COLO668 (cell line): ENCODE measurements at regions not wholly inside any gene's neighbourhood (a gene's known extent, or its start where the extent isn't known, plus 50 kb on each side); places are given as distances from the start of the nearest gene placed in this dataset.
"Not testable (repeated sequence)": the region's sequence is repeated elsewhere in the genome, so short reads cannot be mapped to it uniquely, and the experiment has no call there.

Experiments
- DNase-seq: peaks from one replicate; lab custom pipeline; 2025; ENCODE audit not compliant: unreplicated experiment; lab: John Stamatoyannopoulos, UW

DNA sequence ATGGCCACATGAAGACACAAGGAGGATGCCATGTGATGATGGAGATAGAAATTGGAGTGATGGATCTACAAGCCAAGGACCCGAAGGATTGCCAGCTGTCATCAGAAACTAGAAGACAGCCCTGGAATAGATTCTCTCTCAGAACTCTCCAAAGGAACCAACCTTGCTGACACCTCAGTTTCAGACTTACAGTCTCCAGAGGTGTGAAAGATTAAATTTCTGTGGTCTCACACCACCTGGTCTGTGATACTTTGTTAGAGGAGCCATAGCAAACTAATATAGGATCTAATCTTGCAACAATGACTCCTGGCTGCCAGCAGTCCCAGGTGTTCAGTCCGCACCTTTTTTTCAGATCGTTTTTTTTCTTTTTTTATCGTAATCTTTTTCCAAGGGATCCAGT is 647.3 kb upstream of the GHITM start:
- no peak for DNase-seq

GRCh38 chr10:83512681-83513080 is 626.6 kb upstream of the GHITM start:
- no peak for DNase-seq

DNA sequence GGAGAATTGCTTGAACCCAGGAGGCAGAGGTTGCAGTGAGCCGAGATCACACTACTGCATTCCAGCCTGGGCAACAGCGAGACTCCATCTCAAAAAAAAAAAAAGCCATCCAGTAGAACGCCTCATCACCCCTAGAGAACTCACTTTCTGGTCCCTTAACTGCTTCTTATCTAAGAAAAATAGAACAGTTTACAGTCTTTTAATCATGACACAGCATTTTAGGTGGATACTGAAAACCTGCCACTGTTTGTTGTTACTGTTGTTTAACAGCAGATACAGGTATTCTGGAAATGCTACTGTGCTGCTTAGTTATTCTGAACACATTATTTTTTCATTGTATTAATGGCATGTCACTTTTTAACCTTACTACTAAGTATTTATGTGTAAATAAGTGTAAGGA is 624.3 kb upstream of the GHITM start:
- DNase-seq, result no peak

DNA sequence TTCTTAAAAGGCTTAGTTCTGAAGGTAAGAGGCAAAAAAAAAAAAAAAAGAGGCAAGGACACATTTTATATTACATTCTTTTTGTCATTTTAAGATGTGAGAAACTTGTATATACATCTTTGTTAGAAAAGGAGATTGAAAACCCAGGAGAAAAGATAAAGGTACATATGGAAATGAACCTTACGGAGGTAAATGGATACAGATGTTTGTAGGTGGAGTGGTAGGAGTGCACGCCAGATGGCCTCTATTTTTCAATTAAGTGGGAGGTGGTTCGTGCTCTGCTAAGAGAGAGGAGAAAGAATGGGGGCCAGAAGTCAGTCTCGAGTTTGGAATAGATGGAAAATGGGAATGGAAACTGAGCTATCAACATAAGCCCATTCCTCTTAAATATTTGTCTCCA is 622.5 kb upstream of the GHITM start:
- DNase-seq, result no peak

GRCh38 chr10:83517456-83517855 is 621.9 kb upstream of the GHITM start:
- DNase-seq, result no peak

DNA sequence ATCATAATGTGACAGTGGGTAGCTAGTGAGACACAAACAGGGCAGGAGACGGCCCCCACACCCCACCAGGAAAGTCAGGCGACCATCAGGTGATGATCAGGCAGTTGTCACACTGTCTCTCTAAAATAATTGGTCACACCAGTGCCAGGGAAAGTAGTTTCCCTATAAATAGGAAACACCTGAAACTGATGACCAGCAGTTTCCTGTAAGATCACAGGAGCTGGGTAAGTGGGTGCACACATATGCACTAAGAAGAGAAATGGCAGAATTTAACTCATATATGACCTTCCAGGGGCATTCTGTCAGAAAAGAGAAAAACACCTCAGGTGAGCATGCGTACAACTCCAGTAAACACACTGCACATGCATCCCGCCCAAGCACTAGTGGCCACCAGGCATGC is 620.5 kb upstream of the GHITM start:
- no peak for DNase-seq

DNA sequence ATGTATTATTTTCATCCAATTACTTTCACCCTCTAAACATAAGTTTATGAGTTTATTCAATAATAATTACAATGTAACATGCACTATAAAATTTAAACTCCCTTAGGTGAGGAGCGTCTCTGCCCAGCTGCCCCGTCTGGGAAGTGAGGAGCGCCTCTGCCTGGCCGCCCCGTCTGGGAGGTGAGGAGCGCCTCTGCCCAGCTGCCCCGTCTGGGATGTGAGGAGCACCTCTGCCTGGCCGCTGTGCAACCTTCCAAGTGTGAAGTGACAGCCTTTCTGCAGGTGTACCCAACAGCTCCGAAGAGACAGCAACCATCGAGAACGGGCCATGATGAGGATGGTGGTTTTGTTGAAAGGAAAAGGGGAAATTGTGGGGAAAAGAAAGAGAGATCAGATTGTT is 618.9 kb upstream of the GHITM start:
- DNase-seq, result not testable (repeated sequence)

DNA sequence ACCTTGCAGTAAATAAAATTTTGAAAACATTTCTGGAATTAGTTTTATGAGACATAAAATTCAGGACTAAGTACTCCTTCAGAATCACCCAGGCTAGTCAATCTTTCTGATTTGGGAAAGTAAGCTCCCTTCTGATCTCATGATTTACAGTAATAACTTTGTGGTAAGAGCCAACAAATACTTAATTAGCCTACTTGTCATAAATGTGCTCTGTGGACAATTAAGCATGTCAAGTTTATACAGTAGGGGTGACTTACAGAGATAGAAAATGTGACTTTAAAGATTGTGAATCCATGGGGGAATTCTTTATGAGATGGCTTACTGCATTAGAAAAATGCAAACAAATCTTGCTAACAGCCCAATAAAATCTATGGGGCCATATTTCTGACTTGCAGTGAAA is 616.9 kb upstream of the GHITM start:
- DNase-seq, result no peak

GRCh38 chr10:83522881-83523386 is 616.4 kb upstream of the GHITM start:
- DNase-seq, result no peak

DNA sequence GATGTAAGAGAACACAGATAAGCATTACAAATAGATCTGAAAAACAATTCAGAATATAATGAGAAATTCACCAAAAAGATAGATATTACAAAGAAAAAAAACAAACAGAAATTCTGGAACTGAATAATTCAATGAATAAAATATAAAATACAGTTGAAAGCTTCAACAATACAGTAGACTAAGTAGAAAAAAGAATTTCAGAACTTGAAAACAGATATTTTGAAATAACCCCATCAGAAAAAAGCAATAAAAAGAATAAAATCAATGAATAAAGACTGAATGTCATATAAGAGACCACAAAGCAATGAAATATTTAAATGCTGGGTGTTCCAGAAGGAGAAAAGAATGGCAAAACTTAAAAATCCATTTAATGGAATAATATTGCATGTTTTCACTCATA is 611.4 kb upstream of the GHITM start:
- DNase-seq, result no peak

DNA sequence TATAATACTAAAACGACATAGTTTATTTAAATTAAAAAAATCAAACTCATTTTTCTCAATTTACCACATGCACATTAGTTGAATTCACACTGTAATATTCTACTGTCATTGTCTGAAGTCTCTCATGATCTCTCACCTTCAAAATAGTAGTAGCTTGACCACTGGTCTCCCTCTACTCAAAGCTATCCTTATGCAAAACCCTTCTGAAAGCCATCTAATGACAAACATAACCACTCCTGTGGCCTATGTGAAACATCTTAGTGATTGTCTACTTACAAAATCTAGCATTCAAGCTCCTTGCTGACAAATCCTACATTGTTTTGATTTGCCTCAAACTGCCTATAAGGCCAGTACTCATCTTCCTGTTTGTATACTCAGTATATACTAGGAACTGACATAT is 606.0 kb upstream of the GHITM start:
- no peak for DNase-seq

- DNase-seq, result no peak
Measured at GRCh38 chr10:83536426-83536825, 602.9 kb upstream of the GHITM start.

GRCh38 chr10:83538047-83538446 is 601.3 kb upstream of the GHITM start:
- DNase-seq, result no peak

DNA sequence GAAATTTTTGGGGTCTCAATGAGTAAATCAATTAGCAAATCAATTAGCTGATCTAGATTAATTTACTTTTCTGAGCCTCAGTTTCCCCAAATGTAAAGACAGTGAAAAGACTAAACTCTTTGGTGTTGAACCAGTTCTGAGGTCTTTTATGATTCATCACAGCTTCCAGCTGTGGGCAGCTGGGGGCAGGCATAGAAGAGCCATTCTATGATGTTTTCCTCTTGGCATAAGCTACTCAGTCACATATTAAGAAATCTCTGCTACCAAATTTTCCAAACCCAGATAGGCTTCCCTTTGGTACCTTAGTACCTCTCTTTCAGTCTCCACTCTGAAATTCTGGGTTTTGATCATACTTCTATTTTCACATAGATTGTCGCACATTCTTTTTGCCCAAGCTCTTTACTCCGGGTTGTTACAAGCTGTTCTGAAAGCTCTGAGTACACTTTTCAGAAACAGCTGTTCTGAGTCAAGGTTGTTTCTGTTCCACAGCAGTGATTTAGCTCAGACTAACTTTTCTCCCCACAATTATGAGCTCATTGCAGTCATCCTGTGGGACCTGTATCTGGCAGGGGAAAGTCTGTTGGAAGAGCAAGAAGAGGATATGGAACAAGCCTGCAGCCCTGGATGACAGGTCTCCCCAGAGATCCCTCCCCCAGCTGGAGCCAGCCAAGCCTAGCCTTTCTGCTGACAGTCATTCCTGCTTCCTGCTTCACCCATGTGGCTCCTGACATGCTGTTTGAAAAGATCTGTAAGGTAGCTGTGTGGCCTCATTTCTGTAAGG is 599.6 kb upstream of the GHITM start:
- no peak for DNase-seq

GRCh38 chr10:83541046-83541445 is 598.3 kb upstream of the GHITM start:
- DNase-seq, result no peak

GRCh38 chr10:83542774-83543411 is 596.4 kb upstream of the GHITM start:
- DNase-seq, result peak; percentile 2

GRCh38 chr10:83543691-83544462 is 595.4 kb upstream of the GHITM start:
- DNase-seq, result no peak

GRCh38 chr10:83545901-83546391 is 593.4 kb upstream of the GHITM start:
- peak; percentile 0 for DNase-seq

DNA sequence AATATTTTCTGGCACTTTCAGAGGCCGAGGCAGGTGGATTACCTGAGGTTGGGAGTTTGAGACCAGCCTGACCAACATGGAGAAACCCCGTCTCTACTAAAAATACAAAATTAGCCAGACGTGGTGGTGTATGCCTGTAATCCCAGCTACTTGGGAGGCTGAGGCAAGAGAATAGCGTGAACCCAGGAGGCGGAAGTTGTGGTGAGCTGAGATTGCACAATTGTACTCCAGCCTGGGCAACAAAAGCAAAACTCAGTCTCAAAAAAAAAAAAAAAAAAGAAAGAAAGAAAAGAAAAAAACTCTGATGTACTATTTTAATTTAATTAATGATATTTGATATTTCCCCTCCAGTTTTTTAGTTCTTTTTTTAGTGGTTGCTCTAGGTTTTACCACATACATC is 588.1 kb upstream of the GHITM start:
- not testable (repeated sequence) for DNase-seq

- no peak for DNase-seq
Measured at GRCh38 chr10:83553366-83553765, 585.9 kb upstream of the GHITM start.

DNA sequence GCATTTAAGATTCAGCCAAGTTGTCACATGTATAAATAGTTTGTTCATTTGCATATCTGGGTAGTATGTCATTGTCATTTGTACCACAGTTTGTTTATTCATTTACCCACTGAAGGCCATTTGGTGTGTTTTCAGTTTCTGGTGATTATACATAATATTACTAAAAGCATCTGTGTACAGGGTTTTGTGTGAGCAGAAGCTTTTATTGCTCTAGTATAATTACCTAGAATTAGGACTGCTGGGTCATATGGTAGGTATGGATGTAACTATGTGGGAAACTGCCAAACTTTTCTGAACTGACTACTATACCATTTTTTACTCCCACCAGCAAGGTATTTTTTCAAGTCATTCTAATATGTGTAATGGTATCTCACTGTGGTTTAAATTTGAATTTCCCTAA is 584.0 kb upstream of the GHITM start:
- DNase-seq, result no peak

DNA sequence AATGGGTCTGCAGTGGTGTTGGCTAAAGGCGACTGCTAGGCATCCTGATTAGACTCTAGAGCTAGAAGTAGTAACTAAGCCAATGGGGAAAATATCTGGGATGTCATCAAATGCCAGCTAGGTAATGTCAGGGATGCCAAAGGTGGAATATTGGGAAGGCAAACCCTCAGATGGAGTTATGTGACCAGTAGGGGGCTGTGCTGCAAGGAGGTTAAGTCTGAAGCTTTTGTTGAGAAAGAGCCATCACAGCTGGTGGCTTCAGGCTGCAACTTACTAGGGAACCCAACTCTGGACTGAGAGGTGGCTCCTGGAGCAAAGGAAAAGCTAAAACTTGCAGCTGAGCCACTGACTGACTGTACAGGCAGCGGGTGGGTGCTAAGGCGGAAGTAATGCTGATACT is 576.9 kb upstream of the GHITM start:
- DNase-seq, result no peak
